HL-60 (cell line): ENCODE measurements at regions not wholly inside any gene's neighbourhood (a gene's known extent, or its start where the extent isn't known, plus 50 kb on each side); places are given as distances from the start of the nearest gene placed in this dataset.

ENCODE experiments used
- DNase-seq, 2 experiments: peaks; one replicate each; pipeline ENCODE4 v3.0.0-alpha.2; 2010 to 2020; ENCODE audit warnings: low read depth in 1 of 2, low spot score in 1 of 2
- H3K27ac ChIP-seq: fragments of 250-450 bp; sonication (Bioruptor Pico); replicated peaks from 2 replicates; pipeline ENCODE4 v1.5.1; 2020; ENCODE audit warnings: mild to moderate bottlenecking, moderate library complexity
- H3K27me3 ChIP-seq: fragments of 250-450 bp; sonication (Bioruptor Pico); 2 replicates; pipeline ENCODE4 v1.5.1; 2021; ENCODE audit warnings: mild to moderate bottlenecking, moderate library complexity; ENCODE audit not compliant: insufficient read depth, poor library complexity, severe bottlenecking
- H3K4me3 ChIP-seq: replicated peaks from 2 replicates; pipeline ENCODE4 v1.5.1; 2011; ENCODE audit warnings: mild to moderate bottlenecking, control low read depth, low read length; ENCODE audit not compliant: insufficient read depth
- GABPA ChIP-seq: IDR thresholded peaks from 2 replicates; pipeline ENCODE4 v1.6.1; 2012; ENCODE audit warnings: low read depth
- POLR2AphosphoS5 ChIP-seq: IDR thresholded peaks from 2 replicates; pipeline ENCODE4 v1.6.1; 2012; ENCODE audit warnings: low read depth
- SPI1 ChIP-seq: IDR thresholded peaks from 2 replicates; pipeline ENCODE4 v1.6.1; 2012; ENCODE audit warnings: low read depth, mild to moderate bottlenecking, borderline replicate concordance
- TF ChIP-seq, protein P1 (sequence below): IDR thresholded peaks from one replicate; pipeline ENCODE4 v1.5.1; 2011; ENCODE audit warnings: low read length, control low read depth, inconsistent platforms; ENCODE audit not compliant: insufficient read depth
- TF ChIP-seq, protein P2 (sequence below): IDR thresholded peaks from 2 replicates; pipeline ENCODE4 v1.6.1; 2012; ENCODE audit warnings: low read depth; ENCODE audit not compliant: insufficient replicate concordance

DNA sequence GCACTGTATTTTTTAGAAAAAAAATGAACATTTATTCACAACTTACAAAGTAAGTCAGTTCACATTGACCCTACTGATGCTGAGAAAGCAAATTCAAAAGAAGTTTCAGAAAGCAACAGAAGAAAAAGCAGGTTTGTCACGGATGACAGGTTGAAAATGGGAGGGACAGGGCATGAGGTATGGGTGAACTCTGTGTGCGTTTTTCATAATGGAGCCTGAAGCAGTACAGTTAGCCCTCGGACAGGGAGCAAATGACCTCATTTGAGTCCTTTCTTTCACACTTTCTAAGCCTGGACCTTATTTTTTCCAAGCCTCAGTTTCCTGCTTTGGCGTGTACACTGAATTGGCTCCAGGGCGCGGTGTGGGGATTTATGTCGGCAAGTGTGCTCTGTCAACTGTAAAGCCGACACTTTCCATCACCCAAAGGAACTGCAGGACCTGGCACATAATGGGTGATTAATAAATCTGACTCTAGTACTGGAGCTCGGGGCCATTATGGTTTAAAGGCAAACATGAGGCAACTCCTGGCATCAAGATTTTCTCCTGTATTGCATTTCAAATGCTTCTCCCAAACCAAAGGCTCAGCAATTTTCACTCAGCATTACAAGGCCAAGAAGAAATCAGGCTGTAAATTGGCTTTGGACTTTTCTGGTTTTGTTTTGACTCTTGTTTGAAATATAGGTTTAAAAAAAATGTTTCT lies 345.5 kb upstream of the DUSP10 start:
- peaks cover 3% of the 10 kb centered on the region for H3K27me3 ChIP-seq
- TF ChIP-seq, protein P1, sequence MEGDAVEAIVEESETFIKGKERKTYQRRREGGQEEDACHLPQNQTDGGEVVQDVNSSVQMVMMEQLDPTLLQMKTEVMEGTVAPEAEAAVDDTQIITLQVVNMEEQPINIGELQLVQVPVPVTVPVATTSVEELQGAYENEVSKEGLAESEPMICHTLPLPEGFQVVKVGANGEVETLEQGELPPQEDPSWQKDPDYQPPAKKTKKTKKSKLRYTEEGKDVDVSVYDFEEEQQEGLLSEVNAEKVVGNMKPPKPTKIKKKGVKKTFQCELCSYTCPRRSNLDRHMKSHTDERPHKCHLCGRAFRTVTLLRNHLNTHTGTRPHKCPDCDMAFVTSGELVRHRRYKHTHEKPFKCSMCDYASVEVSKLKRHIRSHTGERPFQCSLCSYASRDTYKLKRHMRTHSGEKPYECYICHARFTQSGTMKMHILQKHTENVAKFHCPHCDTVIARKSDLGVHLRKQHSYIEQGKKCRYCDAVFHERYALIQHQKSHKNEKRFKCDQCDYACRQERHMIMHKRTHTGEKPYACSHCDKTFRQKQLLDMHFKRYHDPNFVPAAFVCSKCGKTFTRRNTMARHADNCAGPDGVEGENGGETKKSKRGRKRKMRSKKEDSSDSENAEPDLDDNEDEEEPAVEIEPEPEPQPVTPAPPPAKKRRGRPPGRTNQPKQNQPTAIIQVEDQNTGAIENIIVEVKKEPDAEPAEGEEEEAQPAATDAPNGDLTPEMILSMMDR = no peak
- TF ChIP-seq GABPA (no peak), POLR2AphosphoS5 (no peak), SPI1 (no peak)
- TF ChIP-seq, protein P2, sequence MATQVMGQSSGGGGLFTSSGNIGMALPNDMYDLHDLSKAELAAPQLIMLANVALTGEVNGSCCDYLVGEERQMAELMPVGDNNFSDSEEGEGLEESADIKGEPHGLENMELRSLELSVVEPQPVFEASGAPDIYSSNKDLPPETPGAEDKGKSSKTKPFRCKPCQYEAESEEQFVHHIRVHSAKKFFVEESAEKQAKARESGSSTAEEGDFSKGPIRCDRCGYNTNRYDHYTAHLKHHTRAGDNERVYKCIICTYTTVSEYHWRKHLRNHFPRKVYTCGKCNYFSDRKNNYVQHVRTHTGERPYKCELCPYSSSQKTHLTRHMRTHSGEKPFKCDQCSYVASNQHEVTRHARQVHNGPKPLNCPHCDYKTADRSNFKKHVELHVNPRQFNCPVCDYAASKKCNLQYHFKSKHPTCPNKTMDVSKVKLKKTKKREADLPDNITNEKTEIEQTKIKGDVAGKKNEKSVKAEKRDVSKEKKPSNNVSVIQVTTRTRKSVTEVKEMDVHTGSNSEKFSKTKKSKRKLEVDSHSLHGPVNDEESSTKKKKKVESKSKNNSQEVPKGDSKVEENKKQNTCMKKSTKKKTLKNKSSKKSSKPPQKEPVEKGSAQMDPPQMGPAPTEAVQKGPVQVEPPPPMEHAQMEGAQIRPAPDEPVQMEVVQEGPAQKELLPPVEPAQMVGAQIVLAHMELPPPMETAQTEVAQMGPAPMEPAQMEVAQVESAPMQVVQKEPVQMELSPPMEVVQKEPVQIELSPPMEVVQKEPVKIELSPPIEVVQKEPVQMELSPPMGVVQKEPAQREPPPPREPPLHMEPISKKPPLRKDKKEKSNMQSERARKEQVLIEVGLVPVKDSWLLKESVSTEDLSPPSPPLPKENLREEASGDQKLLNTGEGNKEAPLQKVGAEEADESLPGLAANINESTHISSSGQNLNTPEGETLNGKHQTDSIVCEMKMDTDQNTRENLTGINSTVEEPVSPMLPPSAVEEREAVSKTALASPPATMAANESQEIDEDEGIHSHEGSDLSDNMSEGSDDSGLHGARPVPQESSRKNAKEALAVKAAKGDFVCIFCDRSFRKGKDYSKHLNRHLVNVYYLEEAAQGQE = no peak
- H3K27ac ChIP-seq = no peak overlapping the region
- no peak overlapping the region for H3K4me3 ChIP-seq
- DNase-seq = no peak

DNA sequence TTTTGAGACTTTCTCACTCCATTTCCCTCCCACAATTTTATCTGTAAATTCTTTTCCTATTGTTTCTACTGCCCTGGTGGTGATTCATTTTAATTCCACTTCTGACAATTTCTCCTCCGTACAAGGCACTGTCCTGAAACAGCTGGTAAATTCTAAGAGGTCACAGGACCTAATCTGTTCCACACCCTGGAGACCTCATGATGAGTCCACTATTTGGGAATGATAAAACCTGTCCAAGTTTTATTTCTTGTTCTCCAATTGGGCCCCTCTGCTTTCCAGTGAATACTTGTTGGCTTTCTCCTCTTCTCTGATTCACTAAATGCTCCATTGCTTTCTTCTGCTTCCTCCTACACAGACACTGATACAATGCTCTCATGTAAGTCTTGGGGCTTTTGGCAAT lies 343.1 kb upstream of the DUSP10 start:
- H3K27ac ChIP-seq = no peak overlapping the region
- no peak overlapping the region for H3K4me3 ChIP-seq
- no peak for TF ChIP-seq GABPA
- no peak for TF ChIP-seq POLR2AphosphoS5
- TF ChIP-seq, protein P2 = no peak
- TF ChIP-seq, protein P1 = no peak
- TF ChIP-seq SPI1 = no peak
- no peak for DNase-seq
- no peaks in the 10 kb centered on the region for H3K27me3 ChIP-seq

DNA sequence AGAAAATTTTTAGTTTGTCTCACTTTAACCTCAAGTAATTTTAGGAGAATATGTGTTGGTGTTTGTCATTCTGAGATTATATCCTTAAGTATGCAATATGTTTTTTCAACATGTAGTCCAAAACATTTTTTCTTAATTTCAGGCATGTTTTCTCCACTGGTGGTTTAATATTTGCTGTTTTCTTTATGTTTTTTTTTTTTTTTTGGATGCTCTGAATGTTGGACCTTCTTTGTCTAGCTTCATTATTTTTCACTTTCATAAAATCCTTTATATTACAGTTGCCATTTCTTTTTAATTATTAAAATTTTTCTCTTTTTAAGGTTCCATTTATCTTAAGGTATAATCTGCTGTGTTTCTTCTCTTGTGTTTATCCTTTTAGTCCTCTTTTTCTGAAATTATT lies 342.2 kb upstream of the DUSP10 start:
- H3K27me3 ChIP-seq = no peaks in the 10 kb centered on the region
- TF ChIP-seq SPI1 = no peak
- TF ChIP-seq POLR2AphosphoS5 = no peak
- TF ChIP-seq, protein P1 = no peak
- TF ChIP-seq GABPA = no peak
- TF ChIP-seq, protein P2 = no peak

More for the DNA sequence above, 342.2 kb upstream of the DUSP10 start:
- Histone ChIP-seq H3K27ac (no peak overlapping the region), H3K4me3 (no peak overlapping the region)
- no peak for DNase-seq
